Neural cell (in vitro differentiated cells): ENCODE measurements at regions not wholly inside any gene's neighbourhood (a gene's known extent, or its start where the extent isn't known, plus 50 kb on each side); places are given as distances from the start of the nearest gene placed in this dataset.

Experiments
- H2AFZ ChIP-seq: fragments of 200-600, 300-800 bp; sonication (generic), shearing (Covaris generic); 2 replicates; pipeline ENCODE4 v1.6.0; 2014; ENCODE audit warnings: low read depth, mild to moderate bottlenecking, antibody characterized with exemption, low read length, moderate library complexity
- H3F3A ChIP-seq: fragments of 200-600 bp; shearing (Covaris generic); 2 replicates; pipeline ENCODE4 v1.6.1; 2016; ENCODE audit warnings: mild to moderate bottlenecking, moderate library complexity, mixed read lengths, antibody characterized with exemption, low read length; ENCODE audit not compliant: insufficient read depth, poor library complexity, severe bottlenecking
- H3K27ac ChIP-seq: fragments of 200-600, 300-800 bp; sonication (generic), shearing (Covaris generic); 2 replicates; pipeline ENCODE4 v1.5.1; 2014; ENCODE audit warnings: mild to moderate bottlenecking, low read length, moderate library complexity
- H3K27me3 ChIP-seq: fragments of 300-800, 200-600 bp; sonication (generic), shearing (Covaris generic); 2 replicates; pipeline ENCODE4 v1.6.0; 2014; ENCODE audit warnings: mild to moderate bottlenecking, low read depth, low read length, moderate library complexity; ENCODE audit not compliant: insufficient read depth
- H3K36me3 ChIP-seq: fragments of 300-800, 200-600 bp; sonication (generic), shearing (Covaris generic); 2 replicates; pipeline ENCODE4 v1.5.1; 2014; ENCODE audit warnings: mild to moderate bottlenecking, antibody characterized with exemption, low read length, moderate library complexity; ENCODE audit not compliant: insufficient read depth
- H3K4me2 ChIP-seq: fragments of 300-800, 200-600 bp; sonication (generic), shearing (Covaris generic); 2 replicates; pipeline ENCODE4 v1.6.0; 2014; ENCODE audit warnings: mild to moderate bottlenecking, low read length
- H3K4me3 ChIP-seq: fragments of 300-800, 200-600 bp; sonication (generic), shearing (Covaris generic); 2 replicates; pipeline ENCODE4 v1.5.1; 2014; ENCODE audit warnings: mild to moderate bottlenecking, low read length, moderate library complexity
- H3K79me2 ChIP-seq: fragments of 200-600 bp; shearing (Covaris generic); replicated peaks from 2 replicates; pipeline ENCODE4 v1.6.0; 2014; ENCODE audit warnings: mild to moderate bottlenecking, low read length, moderate library complexity; ENCODE audit not compliant: insufficient read depth
- H3K9ac ChIP-seq: fragments of 300-800, 200-600 bp; sonication (generic), shearing (Covaris generic); 2 replicates; pipeline ENCODE4 v1.6.1; 2016; ENCODE audit warnings: mild to moderate bottlenecking, low read length, mixed read lengths
- H3K9me2 ChIP-seq: fragments of 200-600 bp; shearing (Covaris generic); 2 replicates; pipeline ENCODE4 v1.6.1; 2016; ENCODE audit warnings: mild to moderate bottlenecking, low read length, mixed read lengths; ENCODE audit not compliant: insufficient read depth
- H3K9me3 ChIP-seq: fragments of 200-600, 300-800 bp; sonication (generic), shearing (Covaris generic); 2 replicates; pipeline ENCODE4 v1.6.1; 2016; ENCODE audit warnings: mild to moderate bottlenecking, mixed run types, low read length, moderate library complexity, mixed read lengths
- H4K20me1 ChIP-seq: fragments of 200-600 bp; shearing (Covaris generic); 2 replicates; pipeline ENCODE4 v1.6.1; 2016; ENCODE audit warnings: mild to moderate bottlenecking, mixed run types; ENCODE audit not compliant: insufficient read depth
- EP300 ChIP-seq: fragments of 450-650 bp; conservative IDR thresholded peaks from 2 replicates; pipeline ENCODE4 v1.6.1; 2014; ENCODE audit warnings: antibody characterized with exemption, mild to moderate bottlenecking, moderate library complexity; ENCODE audit not compliant: poor library complexity, severe bottlenecking
- EZH2 ChIP-seq: fragments of 200-600, 300-800 bp; shearing (Covaris generic), sonication (generic); IDR thresholded peaks from 2 replicates; pipeline ENCODE4 v1.6.1; 2014; ENCODE audit warnings: antibody characterized with exemption, low read length, borderline replicate concordance, mild to moderate bottlenecking; ENCODE audit not compliant: insufficient read depth, poor library complexity, severe bottlenecking
- MXI1 ChIP-seq: fragments of 450-650 bp; conservative IDR thresholded peaks from 2 replicates; pipeline ENCODE4 v1.6.1; 2014; ENCODE audit warnings: antibody characterized with exemption, mild to moderate bottlenecking; ENCODE audit not compliant: poor library complexity, severe bottlenecking
- POLR2AphosphoS5 ChIP-seq: IDR thresholded peaks from 2 replicates; pipeline ENCODE4 v1.6.1; 2012
- RAD21 ChIP-seq: fragments of 450-650 bp; conservative IDR thresholded peaks from 2 replicates; pipeline ENCODE4 v1.6.1; 2014; ENCODE audit warnings: antibody characterized with exemption, mild to moderate bottlenecking, moderate library complexity
- SMC3 ChIP-seq: fragments of 450-650 bp; conservative IDR thresholded peaks from 2 replicates; pipeline ENCODE4 v1.6.1; 2014; ENCODE audit warnings: antibody characterized with exemption, mild to moderate bottlenecking, moderate library complexity; ENCODE audit not compliant: poor library complexity
- TAF1 ChIP-seq: IDR thresholded peaks from 2 replicates; pipeline ENCODE4 v1.6.1; 2012; ENCODE audit warnings: low read depth
- TF ChIP-seq, protein P1 (sequence below): fragments of 450-650 bp; IDR thresholded peaks from 2 replicates; pipeline ENCODE4 v1.5.1; 2014; ENCODE audit warnings: antibody characterized with exemption, mild to moderate bottlenecking, moderate library complexity; ENCODE audit not compliant: poor library complexity, severe bottlenecking
- TF ChIP-seq, protein P2 (sequence below): IDR thresholded peaks from 2 replicates; pipeline ENCODE4 v1.6.1; 2012; ENCODE audit warnings: borderline replicate concordance

- no peak overlapping the region for H2AFZ ChIP-seq
- H3K79me2 ChIP-seq: no peaks in the 10 kb centered on the region
- no peaks in the 10 kb centered on the region for H4K20me1 ChIP-seq
- H3K9me3 ChIP-seq: no peaks in the 10 kb centered on the region
- H3K36me3 ChIP-seq: no peaks in the 10 kb centered on the region
- no peak overlapping the region for H3K4me2 ChIP-seq
- no peaks in the 10 kb centered on the region for H3K27me3 ChIP-seq
- TF ChIP-seq SMC3 (no peak), EZH2 (no peak), RAD21 (no peak), MXI1 (no peak), EP300 (no peak), TAF1 (no peak)
- TF ChIP-seq, protein P1, sequence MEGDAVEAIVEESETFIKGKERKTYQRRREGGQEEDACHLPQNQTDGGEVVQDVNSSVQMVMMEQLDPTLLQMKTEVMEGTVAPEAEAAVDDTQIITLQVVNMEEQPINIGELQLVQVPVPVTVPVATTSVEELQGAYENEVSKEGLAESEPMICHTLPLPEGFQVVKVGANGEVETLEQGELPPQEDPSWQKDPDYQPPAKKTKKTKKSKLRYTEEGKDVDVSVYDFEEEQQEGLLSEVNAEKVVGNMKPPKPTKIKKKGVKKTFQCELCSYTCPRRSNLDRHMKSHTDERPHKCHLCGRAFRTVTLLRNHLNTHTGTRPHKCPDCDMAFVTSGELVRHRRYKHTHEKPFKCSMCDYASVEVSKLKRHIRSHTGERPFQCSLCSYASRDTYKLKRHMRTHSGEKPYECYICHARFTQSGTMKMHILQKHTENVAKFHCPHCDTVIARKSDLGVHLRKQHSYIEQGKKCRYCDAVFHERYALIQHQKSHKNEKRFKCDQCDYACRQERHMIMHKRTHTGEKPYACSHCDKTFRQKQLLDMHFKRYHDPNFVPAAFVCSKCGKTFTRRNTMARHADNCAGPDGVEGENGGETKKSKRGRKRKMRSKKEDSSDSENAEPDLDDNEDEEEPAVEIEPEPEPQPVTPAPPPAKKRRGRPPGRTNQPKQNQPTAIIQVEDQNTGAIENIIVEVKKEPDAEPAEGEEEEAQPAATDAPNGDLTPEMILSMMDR: no peak
- TF ChIP-seq, protein P2, sequence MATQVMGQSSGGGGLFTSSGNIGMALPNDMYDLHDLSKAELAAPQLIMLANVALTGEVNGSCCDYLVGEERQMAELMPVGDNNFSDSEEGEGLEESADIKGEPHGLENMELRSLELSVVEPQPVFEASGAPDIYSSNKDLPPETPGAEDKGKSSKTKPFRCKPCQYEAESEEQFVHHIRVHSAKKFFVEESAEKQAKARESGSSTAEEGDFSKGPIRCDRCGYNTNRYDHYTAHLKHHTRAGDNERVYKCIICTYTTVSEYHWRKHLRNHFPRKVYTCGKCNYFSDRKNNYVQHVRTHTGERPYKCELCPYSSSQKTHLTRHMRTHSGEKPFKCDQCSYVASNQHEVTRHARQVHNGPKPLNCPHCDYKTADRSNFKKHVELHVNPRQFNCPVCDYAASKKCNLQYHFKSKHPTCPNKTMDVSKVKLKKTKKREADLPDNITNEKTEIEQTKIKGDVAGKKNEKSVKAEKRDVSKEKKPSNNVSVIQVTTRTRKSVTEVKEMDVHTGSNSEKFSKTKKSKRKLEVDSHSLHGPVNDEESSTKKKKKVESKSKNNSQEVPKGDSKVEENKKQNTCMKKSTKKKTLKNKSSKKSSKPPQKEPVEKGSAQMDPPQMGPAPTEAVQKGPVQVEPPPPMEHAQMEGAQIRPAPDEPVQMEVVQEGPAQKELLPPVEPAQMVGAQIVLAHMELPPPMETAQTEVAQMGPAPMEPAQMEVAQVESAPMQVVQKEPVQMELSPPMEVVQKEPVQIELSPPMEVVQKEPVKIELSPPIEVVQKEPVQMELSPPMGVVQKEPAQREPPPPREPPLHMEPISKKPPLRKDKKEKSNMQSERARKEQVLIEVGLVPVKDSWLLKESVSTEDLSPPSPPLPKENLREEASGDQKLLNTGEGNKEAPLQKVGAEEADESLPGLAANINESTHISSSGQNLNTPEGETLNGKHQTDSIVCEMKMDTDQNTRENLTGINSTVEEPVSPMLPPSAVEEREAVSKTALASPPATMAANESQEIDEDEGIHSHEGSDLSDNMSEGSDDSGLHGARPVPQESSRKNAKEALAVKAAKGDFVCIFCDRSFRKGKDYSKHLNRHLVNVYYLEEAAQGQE: no peak
- H3F3A ChIP-seq: no peaks in the 10 kb centered on the region
- H3K9ac ChIP-seq: no peak overlapping the region
- no peak overlapping the region for H3K27ac ChIP-seq
- no peak overlapping the region for H3K4me3 ChIP-seq
- H3K9me2 ChIP-seq: no peaks in the 10 kb centered on the region
Measured at GRCh38 chr9:115712981-115713380, 440.6 kb upstream of the PAPPA start.

DNA sequence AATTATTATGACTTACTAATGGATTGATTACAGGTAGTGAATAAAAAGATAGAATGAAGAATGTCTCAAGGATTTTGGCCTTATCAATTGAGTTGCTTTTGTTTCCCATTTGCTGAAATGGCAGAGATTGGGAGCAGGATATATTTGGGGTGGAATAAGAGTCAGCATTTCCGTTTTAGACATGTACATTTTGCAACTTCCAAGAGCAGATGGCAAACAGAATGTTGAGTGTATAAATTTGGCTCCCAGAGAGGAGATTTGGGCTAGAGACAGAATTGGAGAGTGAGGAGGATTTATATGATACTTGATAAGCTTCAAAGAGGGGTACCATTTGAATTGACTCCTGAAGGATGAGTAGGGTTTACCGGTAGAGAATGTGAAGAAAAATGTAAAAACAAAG, 437.9 kb upstream of the PAPPA start:
- no peak overlapping the region for H3K4me2 ChIP-seq
- no peak overlapping the region for H3K27ac ChIP-seq
- H3F3A ChIP-seq: no peaks in the 10 kb centered on the region
- H3K36me3 ChIP-seq: no peaks in the 10 kb centered on the region
- no peak overlapping the region for H3K4me3 ChIP-seq
- H2AFZ ChIP-seq: no peak overlapping the region
- H3K9me3 ChIP-seq: no peaks in the 10 kb centered on the region
- no peaks in the 10 kb centered on the region for H4K20me1 ChIP-seq
- H3K9me2 ChIP-seq: no peaks in the 10 kb centered on the region
- TF ChIP-seq, protein P1: no peak
- TF ChIP-seq EZH2 (no peak), EP300 (no peak), MXI1 (no peak), SMC3 (no peak), POLR2AphosphoS5 (no peak), TAF1 (no peak), RAD21 (no peak)
- TF ChIP-seq, protein P2: no peak
- no peak overlapping the region for H3K9ac ChIP-seq
- H3K27me3 ChIP-seq: no peaks in the 10 kb centered on the region
- no peaks in the 10 kb centered on the region for H3K79me2 ChIP-seq
